Lower lobe of right lung (tissue), 2 donors: ENCODE measurements at regions not wholly inside any gene's neighbourhood (a gene's known extent, or its start where the extent isn't known, plus 50 kb on each side); places are given as distances from the start of the nearest gene placed in this dataset.

Source experiments
- ATAC-seq, 2 donors: fragments of 200-7000 bp; cut with Tn5 transposase; one replicate each; pipeline ENCODE4 v1.9.1; 2020 to 2022; ENCODE audit warnings: mild to moderate bottlenecking in 2 of 2, moderate library complexity in 2 of 2
- DNase-seq: peaks from one replicate; pipeline ENCODE4 v3.0.0-alpha.2; 2020
- H3K27ac ChIP-seq: fragments of 200-600 bp; one replicate; pipeline ENCODE4 v1.8.0; 2022
- H3K27me3 ChIP-seq: fragments of 200-600 bp; one replicate; pipeline ENCODE4 v1.8.0; 2022; ENCODE audit warnings: low read depth
- H3K36me3 ChIP-seq: fragments of 200-600 bp; one replicate; pipeline ENCODE4 v1.8.0; 2022; ENCODE audit warnings: mild to moderate bottlenecking
- H3K4me1 ChIP-seq: fragments of 200-600 bp; one replicate; pipeline ENCODE4 v1.8.0; 2022
- H3K4me3 ChIP-seq: fragments of 200-600 bp; one replicate; pipeline ENCODE4 v1.8.0; 2022; ENCODE audit warnings: mild to moderate bottlenecking
- H3K9me3 ChIP-seq: fragments of 200-600 bp; one replicate; pipeline ENCODE4 v1.8.0; 2022
- intact Hi-C: fragments of 100-400 bp; cut with DNase I; formaldehyde crosslinking; loops from one replicate; pipeline ENCODE4 v1.11.0; 2022
- TF ChIP-seq, protein P1 (sequence below): fragments of 200-600 bp; IDR thresholded peaks from one replicate; pipeline ENCODE4 v1.8.0; 2022; ENCODE audit warnings: antibody characterized with exemption, mild to moderate bottlenecking
- donor health status: DM: no; HTN: yes; CAD: no; lungs with severe emphysema.

DNA sequence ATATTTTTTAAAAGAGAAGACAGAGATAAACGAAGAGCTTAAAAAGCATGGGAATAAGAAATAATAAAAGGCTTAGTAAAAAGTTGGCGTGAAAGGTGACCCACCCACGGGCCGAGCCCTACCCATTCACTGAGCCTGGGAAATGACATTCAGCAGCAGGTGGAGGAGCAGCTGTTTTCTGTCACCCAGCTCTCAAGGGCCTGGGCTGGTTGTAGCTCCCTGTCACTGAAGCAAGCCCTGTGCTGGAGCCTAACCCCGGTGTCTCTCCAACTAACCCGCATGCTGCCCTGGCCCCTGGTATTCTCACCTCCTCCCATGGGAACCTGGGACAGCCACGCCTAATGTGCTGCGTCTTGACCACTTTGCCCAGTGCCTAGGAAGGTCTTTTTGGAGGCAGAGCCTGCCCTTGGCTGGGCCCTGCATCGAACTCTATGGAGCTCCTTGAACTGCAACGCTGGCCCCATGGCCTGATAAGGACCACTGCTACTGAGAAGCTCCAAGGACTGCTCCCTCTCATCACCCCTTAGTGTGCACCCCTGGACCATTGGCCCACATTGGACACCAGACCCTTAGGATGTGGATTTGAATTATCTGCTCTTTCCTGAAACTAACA lies 68.8 kb upstream of the IYD start:
- Histone ChIP-seq H3K4me1 (no peaks in the 10 kb centered on the region), H3K9me3 (peaks cover 12% of the 10 kb centered on the region), H3K27ac (no peak overlapping the region), H3K4me3 (no peak overlapping the region), H3K27me3 (no peaks in the 10 kb centered on the region), H3K36me3 (no peaks in the 10 kb centered on the region)
- intact Hi-C loops = no loop called here
- ATAC-seq (no peak), DNase-seq (no peak)
- TF ChIP-seq, protein P1, sequence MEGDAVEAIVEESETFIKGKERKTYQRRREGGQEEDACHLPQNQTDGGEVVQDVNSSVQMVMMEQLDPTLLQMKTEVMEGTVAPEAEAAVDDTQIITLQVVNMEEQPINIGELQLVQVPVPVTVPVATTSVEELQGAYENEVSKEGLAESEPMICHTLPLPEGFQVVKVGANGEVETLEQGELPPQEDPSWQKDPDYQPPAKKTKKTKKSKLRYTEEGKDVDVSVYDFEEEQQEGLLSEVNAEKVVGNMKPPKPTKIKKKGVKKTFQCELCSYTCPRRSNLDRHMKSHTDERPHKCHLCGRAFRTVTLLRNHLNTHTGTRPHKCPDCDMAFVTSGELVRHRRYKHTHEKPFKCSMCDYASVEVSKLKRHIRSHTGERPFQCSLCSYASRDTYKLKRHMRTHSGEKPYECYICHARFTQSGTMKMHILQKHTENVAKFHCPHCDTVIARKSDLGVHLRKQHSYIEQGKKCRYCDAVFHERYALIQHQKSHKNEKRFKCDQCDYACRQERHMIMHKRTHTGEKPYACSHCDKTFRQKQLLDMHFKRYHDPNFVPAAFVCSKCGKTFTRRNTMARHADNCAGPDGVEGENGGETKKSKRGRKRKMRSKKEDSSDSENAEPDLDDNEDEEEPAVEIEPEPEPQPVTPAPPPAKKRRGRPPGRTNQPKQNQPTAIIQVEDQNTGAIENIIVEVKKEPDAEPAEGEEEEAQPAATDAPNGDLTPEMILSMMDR = no peak

DNA sequence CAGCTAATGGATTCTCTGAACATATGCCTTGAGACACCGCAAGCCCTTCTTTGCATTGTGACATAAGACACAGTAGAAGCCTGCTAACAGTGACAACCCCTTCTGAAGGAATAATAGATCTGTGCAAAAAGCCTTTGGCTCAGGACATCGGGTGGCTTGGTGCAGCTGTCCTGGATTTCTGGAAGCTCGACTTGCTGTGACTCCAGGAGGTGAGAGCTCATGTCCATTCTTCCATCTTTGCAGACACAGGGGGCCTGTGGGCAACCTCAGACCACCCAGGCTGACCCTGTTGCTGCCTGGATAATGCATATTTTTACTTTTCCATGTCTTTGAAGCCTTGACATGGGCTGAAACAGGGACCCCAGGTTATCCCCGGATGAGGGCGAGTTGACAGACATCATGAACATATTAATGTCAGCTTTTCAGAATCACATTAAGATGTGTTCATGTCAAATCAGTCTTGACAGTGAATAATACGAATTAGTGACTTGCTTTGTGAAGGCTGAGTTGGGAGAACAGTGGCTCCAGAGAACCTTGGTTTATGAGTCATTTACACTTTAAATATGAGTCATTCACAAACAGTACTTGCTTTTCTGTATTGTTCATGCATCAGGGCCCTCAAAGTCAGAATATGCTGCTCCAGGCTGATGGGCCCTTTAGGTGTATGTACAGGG lies 66.8 kb upstream of the IYD start:
- ATAC-seq (peak in 1 of 2 donors; percentile 46), DNase-seq (no peak)
- intact Hi-C loops = no loop called here
- Histone ChIP-seq H3K27ac (no peak overlapping the region), H3K27me3 (no peaks in the 10 kb centered on the region), H3K9me3 (peaks cover 12% of the 10 kb centered on the region), H3K36me3 (no peaks in the 10 kb centered on the region), H3K4me3 (no peak overlapping the region), H3K4me1 (no peaks in the 10 kb centered on the region)
- TF ChIP-seq, protein P1 = no peak

DNA sequence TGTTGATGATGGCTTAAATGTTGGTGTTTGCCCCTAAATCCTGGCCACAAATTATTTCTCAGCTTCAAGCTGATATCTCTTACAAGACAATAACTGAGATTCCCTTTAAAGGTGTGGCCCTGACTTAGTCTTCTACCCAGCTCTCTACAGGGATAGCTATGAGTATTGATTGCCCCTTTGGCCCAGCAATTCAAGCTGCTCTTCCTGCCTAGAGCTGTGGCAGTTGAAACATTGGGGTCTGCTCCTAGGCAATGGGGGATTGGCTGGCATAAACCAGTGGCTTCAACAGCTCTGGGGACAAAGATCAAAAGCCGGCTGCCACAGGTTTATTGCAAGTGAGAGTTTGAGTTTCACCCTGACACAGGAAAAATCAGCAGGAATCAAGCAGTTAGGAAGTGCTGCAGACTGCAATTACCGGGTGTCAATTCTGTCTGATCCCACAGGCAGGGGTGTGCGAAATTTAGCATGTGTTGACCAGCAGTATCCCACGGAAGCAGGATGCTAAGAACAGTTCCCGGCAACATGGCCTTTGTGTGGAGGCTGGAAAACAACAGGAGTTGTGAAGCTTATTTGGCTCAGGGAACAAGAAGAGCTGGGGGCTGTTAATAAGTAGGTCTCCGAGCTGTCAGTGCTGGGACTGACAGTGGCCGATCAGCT lies 66.2 kb upstream of the IYD start:
- peaks cover 6% of the 10 kb centered on the region for H3K9me3 ChIP-seq
- no peak overlapping the region for H3K4me3 ChIP-seq
- TF ChIP-seq, protein P1 = no peak
- no peak for DNase-seq
- no peaks in the 10 kb centered on the region for H3K27me3 ChIP-seq
- no peaks in the 10 kb centered on the region for H3K36me3 ChIP-seq
- no peak for ATAC-seq
- intact Hi-C loops = no loop called here
- no peaks in the 10 kb centered on the region for H3K4me1 ChIP-seq
- no peak overlapping the region for H3K27ac ChIP-seq

DNA sequence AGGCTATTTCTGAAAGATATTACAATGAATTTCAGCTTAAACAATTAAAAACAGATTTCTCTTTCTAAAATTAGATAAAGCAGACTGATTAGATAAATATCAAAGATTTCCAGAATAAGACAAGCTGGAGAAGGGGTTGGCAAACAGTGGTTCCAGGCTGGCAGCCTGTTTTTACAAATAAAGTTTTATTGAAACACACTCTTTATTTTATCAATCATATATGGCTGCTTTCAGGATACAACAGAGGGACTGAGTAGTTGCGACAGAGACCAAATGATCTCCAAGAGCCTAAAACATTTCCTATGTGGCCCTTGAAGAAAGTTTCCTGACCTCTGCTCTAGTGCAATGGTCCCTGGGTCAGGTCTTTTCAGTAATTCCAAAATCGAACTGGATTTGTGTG lies 65.6 kb upstream of the IYD start:
- ATAC-seq = no peak
- no peak for DNase-seq
- H3K9me3 ChIP-seq = no peaks in the 10 kb centered on the region
- no peaks in the 10 kb centered on the region for H3K27me3 ChIP-seq
- H3K4me3 ChIP-seq = no peak overlapping the region
- H3K4me1 ChIP-seq = no peaks in the 10 kb centered on the region
- H3K27ac ChIP-seq = no peak overlapping the region
- no peaks in the 10 kb centered on the region for H3K36me3 ChIP-seq
- TF ChIP-seq, protein P1 = no peak
- intact Hi-C loops = no loop called here

DNA sequence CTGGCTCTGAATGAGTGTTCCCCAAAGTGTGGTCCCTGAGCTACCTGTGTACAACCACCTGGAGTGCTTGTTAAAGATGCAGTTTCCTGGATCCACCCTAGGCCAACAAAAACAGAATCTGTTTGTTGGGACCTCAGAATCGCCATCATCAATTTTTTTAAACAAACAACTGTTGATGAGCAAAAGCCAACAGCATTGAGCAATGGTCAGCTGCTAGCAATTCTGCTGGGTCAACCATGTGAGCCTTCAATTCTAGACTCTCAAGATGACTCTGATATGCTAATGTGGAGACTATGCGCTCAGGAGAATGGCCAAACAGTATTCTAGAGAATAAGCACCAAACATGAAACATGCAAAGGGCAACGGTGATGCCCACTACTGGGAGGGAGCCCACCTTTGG lies 64.4 kb upstream of the IYD start:
- DNase-seq (no peak), ATAC-seq (no peak)
- H3K9me3 ChIP-seq = no peaks in the 10 kb centered on the region
- H3K36me3 ChIP-seq = no peaks in the 10 kb centered on the region
- no peak overlapping the region for H3K4me3 ChIP-seq
- intact Hi-C loops = no loop called here
- H3K27ac ChIP-seq = no peak overlapping the region
- TF ChIP-seq, protein P1 = no peak
- H3K27me3 ChIP-seq = no peaks in the 10 kb centered on the region
- no peaks in the 10 kb centered on the region for H3K4me1 ChIP-seq
